HEK293 (cell line): ENCODE measurements at regions not wholly inside any gene's neighbourhood (a gene's known extent, or its start where the extent isn't known, plus 50 kb on each side); places are given as distances from the start of the nearest gene placed in this dataset.

ENCODE experiments used
- CTCF ChIA-PET: fragments of 350-600 bp; formaldehyde crosslinking; extraction: SDS; loops from one replicate; lab custom pipeline; 2021; ENCODE audit warnings: antibody characterized with exemption; lab: Yijun Ruan, JAX
- POLR2A ChIA-PET: fragments of 300-600 bp; formaldehyde crosslinking; extraction: SDS; loops from one replicate; lab custom pipeline; 2020; ENCODE audit warnings: antibody characterized with exemption, inconsistent platforms; lab: Yijun Ruan, JAX
- H3K27ac ChIP-seq: fragments of 200-500 bp; sonication (Bioruptor generic); 2 replicates; pipeline ENCODE4 v1.5.1; 2014; ENCODE audit warnings: low read depth, low read length, control low read depth, inconsistent platforms; ENCODE audit errors: extremely low read depth
- H3K36me3 ChIP-seq, 2 experiments: fragments of 200-500 bp in 1 of 2; sonication (Bioruptor generic) in 1 of 2; 1 replicate in 1 of 2; 2 replicates in 1 of 2; pipeline ENCODE4 v1.5.1; 2014 to 2017; ENCODE audit warnings: inconsistent platforms in 2 of 2, low read length in 2 of 2; ENCODE audit not compliant: control insufficient read depth in 2 of 2, insufficient read depth in 1 of 2
- H3K4me1 ChIP-seq: fragments of 200-500 bp; sonication (Bioruptor generic); 2 replicates; pipeline ENCODE4 v1.5.1; 2014; ENCODE audit warnings: mild to moderate bottlenecking, low read length, inconsistent platforms; ENCODE audit not compliant: control insufficient read depth, insufficient read depth
- H3K4me3 ChIP-seq: 2 replicates; pipeline ENCODE4 v1.5.1; 2011; ENCODE audit warnings: low read depth, mild to moderate bottlenecking, control low read depth, low read length, moderate library complexity
- H3K9me3 ChIP-seq: fragments of 200-500 bp; sonication (Bioruptor generic); 2 replicates; pipeline ENCODE4 v1.5.1; 2014; ENCODE audit warnings: low read depth, low read length, inconsistent platforms; ENCODE audit not compliant: control insufficient read depth, insufficient read depth
- CTCF ChIP-seq: fragments of 450-650 bp; formaldehyde crosslinking; IDR thresholded peaks from 2 replicates; pipeline ENCODE4 v1.5.1; 2016; ENCODE audit warnings: missing biosample characterization, missing genetic modification characterization
- GLI2 ChIP-seq: fragments of 450-650 bp; formaldehyde crosslinking; IDR thresholded peaks from 2 replicates; pipeline ENCODE4; 2017; ENCODE audit warnings: missing biosample characterization, missing genetic modification characterization, low read depth, borderline replicate concordance
- KLF9 ChIP-seq: fragments of 450-650 bp; formaldehyde crosslinking; IDR thresholded peaks from 2 replicates; pipeline ENCODE4 v1.5.1; 2016; ENCODE audit warnings: missing biosample characterization, missing genetic modification characterization, low read depth
- MYNN ChIP-seq: fragments of 450-650 bp; formaldehyde crosslinking; IDR thresholded peaks from 2 replicates; pipeline ENCODE4 v1.5.1; 2016; ENCODE audit warnings: missing biosample characterization, missing genetic modification characterization, borderline replicate concordance
- OSR2 ChIP-seq: fragments of 450-650 bp; formaldehyde crosslinking; IDR thresholded peaks from 2 replicates; pipeline ENCODE4 v1.5.1; 2016; ENCODE audit warnings: missing biosample characterization, missing genetic modification characterization
- SP3 ChIP-seq: fragments of 450-650 bp; formaldehyde crosslinking; IDR thresholded peaks from 2 replicates; pipeline ENCODE4 v1.5.1; 2016; ENCODE audit warnings: missing biosample characterization, missing genetic modification characterization
- ZBTB26 ChIP-seq: fragments of 450-650 bp; formaldehyde crosslinking; optimal IDR thresholded peaks from 2 replicates; pipeline ENCODE3; 2016; ENCODE audit warnings: missing biosample characterization, mild to moderate bottlenecking, missing genetic modification characterization
- ZNF184 ChIP-seq: fragments of 450-650 bp; IDR thresholded peaks from 2 replicates; pipeline ENCODE4 v1.5.1; 2018; ENCODE audit warnings: missing biosample characterization, mild to moderate bottlenecking, missing genetic modification characterization
- ZNF248 ChIP-seq: fragments of 450-650 bp; formaldehyde crosslinking; IDR thresholded peaks from 2 replicates; pipeline ENCODE4 v1.5.1; 2017; ENCODE audit warnings: missing biosample characterization, missing genetic modification characterization
- ZNF280D ChIP-seq: fragments of 450-650 bp; formaldehyde crosslinking; IDR thresholded peaks from 2 replicates; pipeline ENCODE4 v1.5.1; 2016; ENCODE audit warnings: missing biosample characterization, missing genetic modification characterization
- ZNF311 ChIP-seq: fragments of 450-650 bp; formaldehyde crosslinking; IDR thresholded peaks from 2 replicates; pipeline ENCODE4 v1.5.1; 2017; ENCODE audit warnings: missing biosample characterization, missing genetic modification characterization, borderline replicate concordance
- ZNF362 ChIP-seq: fragments of 450-650 bp; formaldehyde crosslinking; IDR thresholded peaks from 2 replicates; pipeline ENCODE4 v1.5.1; 2016; ENCODE audit warnings: missing biosample characterization, missing genetic modification characterization
- ZNF366 ChIP-seq: fragments of 450-650 bp; formaldehyde crosslinking; conservative IDR thresholded peaks from 2 replicates; pipeline ENCODE4 v1.5.1; 2016; ENCODE audit warnings: missing biosample characterization, missing genetic modification characterization
- ZNF37A ChIP-seq: fragments of 450-650 bp; IDR thresholded peaks from 2 replicates; pipeline ENCODE4 v1.5.1; 2018; ENCODE audit warnings: missing biosample characterization, missing genetic modification characterization
- ZNF426 ChIP-seq: fragments of 450-650 bp; formaldehyde crosslinking; IDR thresholded peaks from 2 replicates; pipeline ENCODE4 v1.5.1; 2017; ENCODE audit warnings: missing biosample characterization, missing genetic modification characterization, mild to moderate bottlenecking, inconsistent platforms, moderate library complexity
- ZNF513 ChIP-seq: fragments of 450-650 bp; IDR thresholded peaks from 2 replicates; pipeline ENCODE4 v1.5.1; 2018; ENCODE audit warnings: missing biosample characterization, missing genetic modification characterization
- ZNF548 ChIP-seq: fragments of 450-650 bp; formaldehyde crosslinking; IDR thresholded peaks from 2 replicates; pipeline ENCODE4 v1.5.1; 2016; ENCODE audit warnings: missing biosample characterization, missing genetic modification characterization
- ZNF549 ChIP-seq: fragments of 450-650 bp; IDR thresholded peaks from 2 replicates; pipeline ENCODE4 v1.5.1; 2018; ENCODE audit warnings: missing biosample characterization, missing genetic modification characterization, mild to moderate bottlenecking, inconsistent platforms, moderate library complexity
- ZNF610 ChIP-seq: fragments of 450-650 bp; formaldehyde crosslinking; IDR thresholded peaks from 2 replicates; pipeline ENCODE4 v1.5.1; 2016; ENCODE audit warnings: missing biosample characterization, missing genetic modification characterization, borderline replicate concordance
- ZNF692 ChIP-seq: fragments of 450-650 bp; formaldehyde crosslinking; IDR thresholded peaks from 2 replicates; pipeline ENCODE4 v1.5.1; 2016; ENCODE audit warnings: missing biosample characterization, missing genetic modification characterization
- ZNF707 ChIP-seq: fragments of 450-650 bp; formaldehyde crosslinking; IDR thresholded peaks from 2 replicates; pipeline ENCODE4 v1.5.1; 2016; ENCODE audit warnings: missing biosample characterization, missing genetic modification characterization
- ZNF768 ChIP-seq: fragments of 450-650 bp; formaldehyde crosslinking; IDR thresholded peaks from 2 replicates; pipeline ENCODE4 v1.5.1; 2018; ENCODE audit warnings: missing biosample characterization, mild to moderate bottlenecking, missing genetic modification characterization
- ZNF843 ChIP-seq: fragments of 450-650 bp; formaldehyde crosslinking; IDR thresholded peaks from 2 replicates; pipeline ENCODE4 v1.5.1; 2016; ENCODE audit warnings: missing biosample characterization, missing genetic modification characterization
- ZSCAN16 ChIP-seq: fragments of 450-650 bp; formaldehyde crosslinking; IDR thresholded peaks from 2 replicates; pipeline ENCODE4 v1.5.1; 2016; ENCODE audit warnings: missing biosample characterization, missing genetic modification characterization
- ZSCAN18 ChIP-seq: fragments of 450-650 bp; formaldehyde crosslinking; IDR thresholded peaks from 2 replicates; pipeline ENCODE4 v1.5.1; 2016; ENCODE audit warnings: missing biosample characterization, missing genetic modification characterization

GRCh38 chr2:6777626-6778025 is 88.1 kb downstream of the CMPK2 start:
- Histone ChIP-seq H3K27ac (no peak overlapping the region), H3K4me1 (no peaks in the 10 kb centered on the region), H3K4me3 (no peak overlapping the region)
- TF ChIP-seq ZNF184 (tag by site-specific recombination) (no peak), OSR2 (tag by site-specific recombination) (no peak), ZBTB26 (tag by site-specific recombination) (no peak), ZNF768 (tag by site-specific recombination) (no peak), ZNF362 (tag by site-specific recombination) (no peak), ZSCAN18 (no peak), ZNF426 (tag by site-specific recombination) (no peak), ZNF366 (tag by site-specific recombination) (no peak), ZSCAN16 (no peak), ZNF280D (tag by site-specific recombination) (no peak), MYNN (tag by site-specific recombination) (no peak), ZNF610 (no peak)
- TF ChIP-seq, all 188 proteins: peak for 0
- POLR2A ChIA-PET: no interaction called here
- CTCF ChIA-PET: no interaction called here
- H3K9me3 ChIP-seq: no peaks in the 10 kb centered on the region
- H3K36me3 ChIP-seq: no peaks in the 10 kb centered on the region

- Histone ChIP-seq H3K4me1 (no peaks in the 10 kb centered on the region), H3K9me3 (no peaks in the 10 kb centered on the region), H3K27ac (no peak overlapping the region), H3K36me3 (no peaks in the 10 kb centered on the region), H3K4me3 (no peak overlapping the region)
- POLR2A ChIA-PET: no interaction called here
- CTCF ChIA-PET: interaction anchor here (0.6 to 0.7 kb wide), 2 partner anchors 136 to 330 kb away, joined by 3 to 4 read pairs; no protein-coding TSS in a partner anchor
- TF ChIP-seq ZNF549 (tag by site-specific recombination) (no peak), ZNF692 (tag by site-specific recombination) (no peak), ZNF548 (tag by site-specific recombination) (no peak), ZNF513 (tag by site-specific recombination) (no peak), GLI2 (no peak), ZNF37A (tag by site-specific recombination) (no peak), CTCF (tag by site-specific recombination) (no peak), ZNF311 (tag by site-specific recombination) (no peak), KLF9 (tag by site-specific recombination) (no peak), ZNF843 (tag by site-specific recombination) (no peak), SP3 (tag by site-specific recombination) (no peak), ZNF248 (tag by site-specific recombination) (no peak), ZNF707 (tag by site-specific recombination) (no peak)
Observed at GRCh38 chr2:6780765-6781274, 84.9 kb downstream of the CMPK2 start.
